ENCODE measurements at regions not wholly inside any gene's neighbourhood (a gene's known extent, or its start where the extent isn't known, plus 50 kb on each side); places are given as distances from the start of the nearest gene placed in this dataset.

DNA sequence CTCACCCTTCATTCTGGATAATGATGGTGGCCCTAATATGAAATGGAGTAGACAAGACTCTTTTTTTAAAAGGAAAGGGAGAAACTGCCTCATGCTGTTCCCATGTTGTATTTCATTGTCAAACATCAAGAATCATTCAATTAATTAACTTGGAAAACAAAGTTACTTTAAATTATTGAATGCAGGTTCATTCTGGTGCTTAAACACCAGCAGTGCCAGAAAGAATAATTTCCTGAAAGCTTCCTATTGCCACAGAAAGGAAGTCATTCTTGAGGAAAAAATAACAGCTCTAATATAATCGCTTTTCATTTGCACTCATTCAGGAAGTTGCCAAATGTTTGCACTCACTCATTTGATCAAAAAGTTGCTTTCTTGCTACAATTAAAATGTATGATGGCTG is 497.1 kb upstream of the CDH11 start:
- DNase-seq = no peak
- peaks cover 5% of the 10 kb centered on the region for H3K27me3 Mint-ChIP-seq (ENCODE audit: low read depth, poor library complexity)
- no peaks in the 10 kb centered on the region for H3K36me3 Mint-ChIP-seq (ENCODE audit: low read depth)
- no peak overlapping the region for H3K4me3 Mint-ChIP-seq
- peaks cover 19% of the 10 kb centered on the region for H3K9me3 Mint-ChIP-seq
- peaks cover 40% of the 10 kb centered on the region for H3K4me1 Mint-ChIP-seq
- no peak overlapping the region for H3K27ac Mint-ChIP-seq
- no peak for TF ChIP-seq CTCF (IDR thresholded peaks at IDR 0.05)

DNA sequence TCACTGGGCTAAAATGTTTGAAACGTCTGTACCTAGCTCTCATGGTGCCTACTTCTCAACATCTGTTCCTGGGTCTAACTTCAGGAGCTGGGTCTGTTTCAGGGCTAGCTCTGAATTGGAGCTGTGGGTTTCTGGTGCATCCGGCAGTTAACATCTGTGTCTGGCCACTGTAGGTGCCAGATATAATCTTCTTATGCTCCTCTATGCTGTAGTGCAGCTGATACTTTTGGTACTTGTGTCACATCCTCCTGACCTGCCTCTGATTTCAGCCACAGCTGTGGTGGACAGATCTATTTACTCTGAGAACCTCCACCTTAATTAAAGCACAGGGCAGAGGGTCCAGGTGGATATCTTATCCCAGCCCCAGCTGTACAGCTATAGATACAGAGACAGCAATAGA is 496.5 kb upstream of the CDH11 start:
- no peak for TF ChIP-seq CTCF (IDR thresholded peaks at IDR 0.05)
- Mint-ChIP-seq H3K4me3 (no peak overlapping the region), H3K36me3 (ENCODE audit: low read depth) (no peaks in the 10 kb centered on the region), H3K27me3 (ENCODE audit: low read depth, poor library complexity) (peaks cover 5% of the 10 kb centered on the region), H3K4me1 (peaks cover 37% of the 10 kb centered on the region), H3K9me3 (peaks cover 23% of the 10 kb centered on the region), H3K27ac (no peak overlapping the region)
- DNase-seq = no peak

DNA sequence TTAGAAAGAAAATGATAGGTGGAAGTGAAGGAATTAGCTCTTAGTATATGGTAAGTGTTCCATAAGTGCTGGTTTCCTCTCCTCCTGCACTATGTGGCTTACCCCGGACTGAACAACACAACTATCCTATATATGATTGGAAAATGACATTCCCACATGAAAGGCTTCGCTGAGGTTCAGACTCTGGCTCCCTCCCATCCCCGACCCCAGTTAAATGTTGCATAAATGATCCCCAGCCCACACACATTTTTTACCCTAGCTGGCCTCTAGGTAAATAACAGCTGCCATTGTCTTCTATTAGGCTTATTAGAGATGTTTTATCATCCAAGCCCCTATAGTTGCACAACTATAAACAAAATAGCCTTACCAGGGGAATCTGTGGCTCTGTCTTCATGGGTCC is 495.6 kb upstream of the CDH11 start:
- H3K9me3 Mint-ChIP-seq = peaks cover 23% of the 10 kb centered on the region

DNA sequence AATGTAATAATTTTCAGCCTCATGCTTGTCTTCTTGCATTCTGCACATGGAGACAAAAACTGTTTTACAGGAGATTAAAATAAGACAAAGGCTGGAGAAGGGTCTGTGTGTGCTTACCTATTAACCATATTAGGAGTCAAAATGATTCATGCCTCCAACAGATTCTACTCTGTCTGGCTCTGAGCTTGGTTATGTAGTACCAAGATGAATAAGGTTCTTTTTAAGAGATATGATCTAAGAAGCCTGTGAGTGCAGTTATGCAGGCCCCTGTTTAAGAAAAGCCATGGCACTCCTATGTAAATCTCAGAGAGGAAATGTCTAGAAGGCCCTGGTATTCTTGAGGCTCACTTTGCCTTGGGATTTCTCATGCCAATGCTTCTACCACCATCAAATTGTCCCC is 486.6 kb upstream of the CDH11 start:
- Mint-ChIP-seq H3K36me3 (ENCODE audit: low read depth) (peaks cover 4% of the 10 kb centered on the region), H3K27me3 (ENCODE audit: low read depth, poor library complexity) (no peaks in the 10 kb centered on the region), H3K27ac (no peak overlapping the region), H3K4me3 (no peak overlapping the region), H3K9me3 (peaks cover 10% of the 10 kb centered on the region), H3K4me1 (peaks cover 7% of the 10 kb centered on the region)
- DNase-seq = no peak
- no peak for TF ChIP-seq CTCF (IDR thresholded peaks at IDR 0.05)

More for the DNA sequence above, 495.6 kb upstream of the CDH11 start:
- Mint-ChIP-seq H3K4me3 (no peak overlapping the region), H3K27me3 (ENCODE audit: low read depth, poor library complexity) (peaks cover 5% of the 10 kb centered on the region), H3K4me1 (peaks cover 28% of the 10 kb centered on the region), H3K27ac (no peak overlapping the region), H3K36me3 (ENCODE audit: low read depth) (no peaks in the 10 kb centered on the region)
- TF ChIP-seq CTCF (IDR thresholded peaks at IDR 0.05) = no peak
- no peak for DNase-seq

DNA sequence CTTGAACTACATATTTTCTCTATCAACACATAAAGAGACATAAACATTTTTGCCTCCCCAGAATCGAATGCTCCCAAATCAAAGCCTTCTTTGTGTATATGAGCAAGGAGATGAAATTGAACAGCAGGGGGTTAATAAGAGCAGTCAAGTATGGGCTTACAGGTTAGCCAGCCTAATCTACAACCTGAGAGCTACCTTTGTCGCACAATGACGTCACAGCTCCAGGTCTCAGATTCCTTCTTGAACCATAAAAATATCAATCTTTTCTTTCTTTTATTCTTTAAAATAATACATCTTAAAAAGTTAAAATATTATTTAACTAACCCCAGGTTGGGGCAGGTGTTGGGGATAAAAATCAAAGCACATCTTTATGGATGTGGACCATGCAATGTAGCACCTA is 482.9 kb upstream of the CDH11 start:
- H3K27me3 Mint-ChIP-seq (ENCODE audit: low read depth, poor library complexity) = no peaks in the 10 kb centered on the region
- H3K9me3 Mint-ChIP-seq = peaks cover 8% of the 10 kb centered on the region
- H3K36me3 Mint-ChIP-seq (ENCODE audit: low read depth) = no peaks in the 10 kb centered on the region
- H3K4me1 Mint-ChIP-seq = peaks cover 17% of the 10 kb centered on the region
- H3K4me3 Mint-ChIP-seq = no peak overlapping the region
- no peak for TF ChIP-seq CTCF (IDR thresholded peaks at IDR 0.05)
- no peak overlapping the region for H3K27ac Mint-ChIP-seq
- no peak for DNase-seq

DNA sequence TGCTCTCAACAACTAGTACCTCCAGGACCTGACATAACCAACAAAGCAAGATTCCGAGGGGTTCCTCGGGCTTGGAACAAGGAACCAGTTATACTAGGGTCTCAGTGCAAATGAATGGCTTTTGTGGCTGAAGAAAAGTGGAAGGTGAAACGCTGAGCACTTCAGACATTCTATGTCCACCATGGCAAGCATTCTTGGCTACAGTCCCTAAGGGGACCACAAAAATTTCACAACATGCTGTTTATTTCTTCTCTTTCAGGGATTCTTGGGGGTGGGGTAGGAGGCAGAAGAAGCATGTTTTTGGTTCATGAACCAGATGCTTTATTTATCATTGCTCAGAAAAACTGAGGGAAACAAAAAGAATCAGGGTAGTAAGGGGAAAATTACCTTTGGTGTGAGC is 479.9 kb upstream of the CDH11 start:
- Mint-ChIP-seq H3K4me3 (no peak overlapping the region), H3K9me3 (peaks cover 16% of the 10 kb centered on the region), H3K27ac (no peak overlapping the region), H3K4me1 (peaks cover 34% of the 10 kb centered on the region), H3K36me3 (ENCODE audit: low read depth) (peaks cover 6% of the 10 kb centered on the region), H3K27me3 (ENCODE audit: low read depth, poor library complexity) (no peaks in the 10 kb centered on the region)
- DNase-seq = no peak
- TF ChIP-seq CTCF (IDR thresholded peaks at IDR 0.05) = no peak
